Thyroid gland (tissue), 4 donors: ENCODE measurements at regions not wholly inside any gene's neighbourhood (a gene's known extent, or its start where the extent isn't known, plus 50 kb on each side); places are given as distances from the start of the nearest gene placed in this dataset.

ENCODE experiments used
- DNase-seq, 2 donors: peaks; one replicate each; pipeline ENCODE4 v3.0.0-alpha.2; 2019
- H3K27ac ChIP-seq, 3 donors: fragments of 200-600 bp; sonication (generic); 1 replicate in 2 of 3; 2 replicates in 1 of 3; pipeline ENCODE4 v1.5.1; 2016 to 2019; ENCODE audit warnings: mild to moderate bottlenecking in 1 of 3, moderate library complexity in 1 of 3
- H3K27me3 ChIP-seq: fragments of 200-600 bp; sonication (generic); one replicate; pipeline ENCODE4 v1.5.1; 2019
- H3K36me3 ChIP-seq, 2 donors: fragments of 200-600 bp; sonication (generic); one replicate each; pipeline ENCODE4 v1.5.1; 2016 to 2019
- H3K4me1 ChIP-seq, 2 donors: fragments of 200-600 bp; sonication (generic); one replicate each; pipeline ENCODE4 v1.5.1; 2017 to 2019
- H3K4me3 ChIP-seq, 3 donors: fragments of 200-600 bp; sonication (generic); replicated peaks in 1 of 3; 1 replicate in 2 of 3; 2 replicates in 1 of 3; pipeline ENCODE4 v1.5.1; 2016; ENCODE audit warnings: mild to moderate bottlenecking in 1 of 3
- H3K9me3 ChIP-seq: fragments of 200-600 bp; sonication (generic); one replicate; pipeline ENCODE4 v1.5.1; 2017
- CTCF ChIP-seq, 6 experiments: fragments of 200-600 bp in 3 of 6; fragments of 450-650 bp in 3 of 6; sonication (generic) in 3 of 6; IDR thresholded peaks; one replicate each; pipeline ENCODE4 v1.5.1; 2016 to 2019; ENCODE audit warnings: antibody characterized with exemption in 6 of 6, mild to moderate bottlenecking in 2 of 6, inconsistent platforms in 1 of 6, moderate library complexity in 1 of 6
- POLR2A ChIP-seq, 2 donors: fragments of 450-650 bp; IDR thresholded peaks; one replicate each; pipeline ENCODE4 v1.6.1; 2017; ENCODE audit warnings: antibody characterized with exemption in 2 of 2, mild to moderate bottlenecking in 2 of 2, moderate library complexity in 1 of 2
- WGBS, 2 donors: methylation state at CpG; one replicate each; pipeline ENCODE4 v1.1.5; 2017; 5-methylcytosine and 5-hydroxymethylcytosine counted together
- intact Hi-C: fragments of 100-400 bp; cut with DNase I; formaldehyde crosslinking; loops from one replicate; pipeline ENCODE4 v1.15.1; 2023

GRCh38 chr5:77832166-77832770, 56.1 kb upstream of the TBCA start:
- H3K4me1 ChIP-seq: peaks cover 8 to 12% of the 10 kb centered on the region in 2 donors
- H3K36me3 ChIP-seq: no peaks in the 10 kb centered on the region
- H3K27me3 ChIP-seq: no peaks in the 10 kb centered on the region
- peak overlapping the region in 1 of 3 donors; percentile 25 for H3K27ac ChIP-seq
- 65 to 66% methylated on average over 5 of the region's 5 CpGs for WGBS, 2 donors
- intact Hi-C loops: no loop called here
- no peak for TF ChIP-seq CTCF (IDR thresholded peaks at IDR 0.05)
- TF ChIP-seq POLR2A (IDR thresholded peaks at IDR 0.05): no peak
- H3K9me3 ChIP-seq: no peaks in the 10 kb centered on the region
- DNase-seq: peak; percentile 6 to 21
- no peak overlapping the region for H3K4me3 ChIP-seq

- Histone ChIP-seq H3K4me1 (peaks cover 8 to 16% of the 10 kb centered on the region in 2 donors), H3K9me3 (no peaks in the 10 kb centered on the region), H3K27ac (no peak overlapping the region), H3K36me3 (no peaks in the 10 kb centered on the region), H3K27me3 (no peaks in the 10 kb centered on the region), H3K4me3 (no peak overlapping the region)
- WGBS, 2 donors: 93% methylated on average over 3 of the region's 3 CpGs
- intact Hi-C loops: no loop called here
- TF ChIP-seq CTCF (IDR thresholded peaks at IDR 0.05): no peak
- TF ChIP-seq POLR2A (IDR thresholded peaks at IDR 0.05): no peak
- DNase-seq: no peak
Observed at GRCh38 chr5:77828445-77828844, 52.3 kb upstream of the TBCA start.
